Nephron (organoid): ENCODE measurements at regions not wholly inside any gene's neighbourhood (a gene's known extent, or its start where the extent isn't known, plus 50 kb on each side); places are given as distances from the start of the nearest gene placed in this dataset.

Experiments used
- H3K27ac Mint-ChIP-seq, 3 experiments: 2 replicates each; pipeline ENCODE4 v1.8.0; 2020; ENCODE audit warnings: mixed read lengths in 3 of 3, mild to moderate bottlenecking in 2 of 3, moderate library complexity in 1 of 3
- H3K27me3 Mint-ChIP-seq: 2 replicates; pipeline ENCODE4 v1.8.0; 2021; ENCODE audit warnings: low read depth, mild to moderate bottlenecking, moderate library complexity, mixed read lengths
- H3K36me3 Mint-ChIP-seq: 2 replicates; pipeline ENCODE4 v1.8.0; 2020; ENCODE audit warnings: low read depth, mixed read lengths
- H3K4me1 Mint-ChIP-seq: 2 replicates; pipeline ENCODE4 v1.8.0; 2020; ENCODE audit warnings: mixed read lengths
- H3K4me3 Mint-ChIP-seq, 3 experiments: 2 replicates each; pipeline ENCODE4 v1.8.0; 2020; ENCODE audit warnings: mild to moderate bottlenecking in 3 of 3, mixed read lengths in 3 of 3, moderate library complexity in 2 of 3
- H3K9me3 Mint-ChIP-seq: 2 replicates; pipeline ENCODE4 v1.8.0; 2020; ENCODE audit warnings: mixed read lengths
- TF ChIP-seq, protein P1 (sequence below), 3 experiments: fragments of 200-600 bp; sonication (generic); IDR thresholded peaks; one replicate each; pipeline ENCODE4 v1.5.0; 2021; ENCODE audit warnings: antibody characterized with exemption in 3 of 3; ENCODE audit not compliant: unreplicated experiment in 3 of 3

GRCh38 chr2:188645986-188646385, 328.2 kb upstream of the COL3A1 start:
- no peaks in the 10 kb centered on the region for H3K27me3 Mint-ChIP-seq

DNA sequence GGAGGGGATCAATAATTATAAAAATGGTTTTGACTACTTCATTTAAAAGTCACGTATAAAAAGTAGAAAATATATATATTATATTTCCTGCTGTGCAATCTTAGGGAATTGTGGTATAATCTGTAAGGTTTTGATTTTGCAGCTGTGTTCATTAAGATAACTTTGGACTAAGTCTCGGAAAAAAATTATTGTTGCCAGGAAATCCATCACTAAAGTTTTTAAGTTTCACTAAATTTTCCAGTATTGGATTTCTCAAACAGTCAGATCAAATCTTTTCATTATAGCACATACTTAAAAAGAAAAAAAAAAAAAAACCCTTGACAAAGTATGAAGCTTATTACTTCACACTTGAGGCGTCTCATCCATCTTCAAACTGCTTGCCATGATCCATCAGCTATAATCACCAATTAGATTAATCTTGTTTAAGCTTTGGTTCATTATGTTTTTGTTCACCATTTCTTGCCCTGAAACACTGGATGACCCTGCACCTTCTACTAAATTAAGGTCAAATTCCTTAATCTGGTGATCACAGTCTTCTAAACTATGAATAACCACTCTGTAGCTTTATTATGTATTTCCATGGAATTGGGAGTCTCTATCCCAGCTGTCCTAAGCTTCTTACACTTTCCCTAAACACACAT, 326.6 kb upstream of the COL3A1 start:
- Mint-ChIP-seq H3K4me1 (peaks cover 11% of the 10 kb centered on the region), H3K9me3 (peaks cover 10% of the 10 kb centered on the region), H3K4me3 (no peak overlapping the region), H3K36me3 (no peaks in the 10 kb centered on the region), H3K27ac (no peak overlapping the region), H3K27me3 (no peaks in the 10 kb centered on the region)
- TF ChIP-seq, protein P1, sequence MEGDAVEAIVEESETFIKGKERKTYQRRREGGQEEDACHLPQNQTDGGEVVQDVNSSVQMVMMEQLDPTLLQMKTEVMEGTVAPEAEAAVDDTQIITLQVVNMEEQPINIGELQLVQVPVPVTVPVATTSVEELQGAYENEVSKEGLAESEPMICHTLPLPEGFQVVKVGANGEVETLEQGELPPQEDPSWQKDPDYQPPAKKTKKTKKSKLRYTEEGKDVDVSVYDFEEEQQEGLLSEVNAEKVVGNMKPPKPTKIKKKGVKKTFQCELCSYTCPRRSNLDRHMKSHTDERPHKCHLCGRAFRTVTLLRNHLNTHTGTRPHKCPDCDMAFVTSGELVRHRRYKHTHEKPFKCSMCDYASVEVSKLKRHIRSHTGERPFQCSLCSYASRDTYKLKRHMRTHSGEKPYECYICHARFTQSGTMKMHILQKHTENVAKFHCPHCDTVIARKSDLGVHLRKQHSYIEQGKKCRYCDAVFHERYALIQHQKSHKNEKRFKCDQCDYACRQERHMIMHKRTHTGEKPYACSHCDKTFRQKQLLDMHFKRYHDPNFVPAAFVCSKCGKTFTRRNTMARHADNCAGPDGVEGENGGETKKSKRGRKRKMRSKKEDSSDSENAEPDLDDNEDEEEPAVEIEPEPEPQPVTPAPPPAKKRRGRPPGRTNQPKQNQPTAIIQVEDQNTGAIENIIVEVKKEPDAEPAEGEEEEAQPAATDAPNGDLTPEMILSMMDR (IDR thresholded peaks at IDR 0.05; ENCODE audit: unreplicated experiment in 3 of 3) = no peak

More at GRCh38 chr2:188645986-188646385, 328.2 kb upstream of the COL3A1 start:
- Mint-ChIP-seq H3K9me3 (peaks cover 10% of the 10 kb centered on the region), H3K36me3 (no peaks in the 10 kb centered on the region), H3K4me3 (no peak overlapping the region), H3K4me1 (peaks cover 11% of the 10 kb centered on the region), H3K27ac (peak overlapping the region in 1 of 3 experiments; percentile 72)
- TF ChIP-seq, protein P1 (IDR thresholded peaks at IDR 0.05; ENCODE audit: unreplicated experiment in 3 of 3) = no peak

DNA sequence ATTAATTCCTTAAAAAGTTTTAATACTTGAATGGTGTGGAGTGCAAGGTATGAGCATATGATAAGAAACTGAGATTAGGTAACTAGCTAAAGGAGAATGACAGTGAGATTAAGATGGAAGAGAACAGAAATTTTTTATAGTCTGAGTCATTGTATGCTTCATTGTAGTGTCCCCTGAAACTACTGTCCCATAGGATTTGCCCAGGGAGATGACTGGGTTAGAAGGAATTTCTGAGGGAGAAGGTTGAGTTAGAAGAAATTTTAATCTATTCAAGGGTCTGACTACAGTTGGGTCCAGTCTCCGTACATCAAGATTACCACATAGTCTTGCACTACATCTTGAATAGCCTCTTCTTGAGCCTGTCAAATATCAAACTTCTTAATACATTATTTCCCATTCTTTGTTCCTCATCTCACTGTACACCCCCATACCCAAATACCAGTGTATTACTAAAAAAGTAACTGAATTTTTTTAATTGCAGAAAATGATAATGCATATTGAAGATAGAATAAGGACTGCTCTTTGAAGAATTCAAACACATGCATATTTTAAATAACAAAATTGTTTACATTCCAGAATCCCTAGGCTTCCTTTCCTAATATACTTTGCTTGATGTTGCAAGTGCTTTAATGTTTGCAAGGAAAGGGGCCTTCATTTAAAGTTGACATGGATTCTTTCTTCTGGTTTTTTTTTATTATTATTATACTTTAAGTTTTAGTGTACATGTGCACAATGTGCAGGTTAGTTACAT, 314.3 kb upstream of the COL3A1 start:
- no peak overlapping the region for H3K27ac Mint-ChIP-seq
- H3K27me3 Mint-ChIP-seq = no peaks in the 10 kb centered on the region
- no peaks in the 10 kb centered on the region for H3K9me3 Mint-ChIP-seq
- no peak overlapping the region for H3K4me3 Mint-ChIP-seq
- H3K4me1 Mint-ChIP-seq = peaks cover 15% of the 10 kb centered on the region
- TF ChIP-seq, protein P1 (IDR thresholded peaks at IDR 0.05; ENCODE audit: unreplicated experiment in 3 of 3) = no peak
- no peaks in the 10 kb centered on the region for H3K36me3 Mint-ChIP-seq

- peak overlapping the region in 1 of 3 experiments; percentile 1 for H3K4me3 Mint-ChIP-seq
- no peaks in the 10 kb centered on the region for H3K9me3 Mint-ChIP-seq
- peak overlapping the region in 2 of 3 experiments; percentile 83 to 90 for H3K27ac Mint-ChIP-seq
- peaks cover 31% of the 10 kb centered on the region for H3K4me1 Mint-ChIP-seq
- H3K36me3 Mint-ChIP-seq = no peaks in the 10 kb centered on the region
- TF ChIP-seq, protein P1 (IDR thresholded peaks at IDR 0.05; ENCODE audit: unreplicated experiment in 3 of 3) = no peak
- H3K27me3 Mint-ChIP-seq = no peaks in the 10 kb centered on the region
Observed at GRCh38 chr2:188663301-188663700, 310.9 kb upstream of the COL3A1 start.

GRCh38 chr2:188664416-188664815, 309.8 kb upstream of the COL3A1 start:
- Mint-ChIP-seq H3K4me3 (no peak overlapping the region), H3K9me3 (no peaks in the 10 kb centered on the region), H3K36me3 (no peaks in the 10 kb centered on the region), H3K27me3 (no peaks in the 10 kb centered on the region), H3K4me1 (peaks cover 36% of the 10 kb centered on the region), H3K27ac (peak overlapping the region in 2 of 3 experiments; percentile 86)
- TF ChIP-seq, protein P1 (IDR thresholded peaks at IDR 0.05; ENCODE audit: unreplicated experiment in 3 of 3) = no peak
